T-cell (primary cell): ENCODE measurements at regions not wholly inside any gene's neighbourhood (a gene's known extent, or its start where the extent isn't known, plus 50 kb on each side); places are given as distances from the start of the nearest gene placed in this dataset.

Source experiments
- ATAC-seq, 4 experiments: fragments of 200-7000 bp in 3 of 4; fragments of 150-1000 bp in 1 of 4; cut with Tn5 transposase; replicated peaks in 1 of 4; 1 replicate in 3 of 4; 2 replicates in 1 of 4; pipeline ENCODE4 v1.10.0; 2021; ENCODE audit warnings: moderate library complexity in 3 of 4, mild to moderate bottlenecking in 2 of 4, moderate number of reproducible peaks in 1 of 4
- CTCF ChIA-PET, 2 donors: fragments of 300-600 bp; sonication (Branson Sonifier 250); formaldehyde crosslinking; loops; one replicate each; lab custom pipeline; 2022; ENCODE audit warnings: antibody characterized with exemption in 2 of 2; lab: Charles Lee
- POLR2A ChIA-PET, 2 donors: fragments of 300-600 bp; sonication (Branson Sonifier 250); formaldehyde crosslinking; loops; one replicate each; lab custom pipeline; 2022; ENCODE audit warnings: antibody characterized with exemption in 2 of 2; lab: Charles Lee
- DNase-seq, 35 experiments: peaks; one replicate each; pipeline versions ENCODE4 v3.0.0 to v3.0.0-alpha.2; 2013 to 2023
- H3K27ac ChIP-seq: one replicate; pipeline ENCODE4 v1.5.1; 2013; ENCODE audit warnings: low read length
- H3K27me3 ChIP-seq, 2 experiments: replicated peaks in 1 of 2; 1 replicate in 1 of 2; 2 replicates in 1 of 2; pipeline versions ENCODE4 v1.6.1 to v1.7.0; 2013; ENCODE audit warnings: low read length in 1 of 2, mixed read lengths in 1 of 2; ENCODE audit not compliant: control insufficient read depth in 2 of 2, insufficient read depth in 2 of 2; ENCODE audit errors: extremely low read depth in 1 of 2
- H3K36me3 ChIP-seq, 2 donors: 1 replicate in 1 of 2; 2 replicates in 1 of 2; pipeline versions ENCODE4 v1.6.1 to v1.7.0; 2013; ENCODE audit warnings: low read length in 1 of 2; ENCODE audit not compliant: control insufficient read depth in 2 of 2, insufficient read depth in 1 of 2; ENCODE audit errors: extremely low read depth in 1 of 2
- H3K4me1 ChIP-seq, 2 experiments: 1 replicate in 1 of 2; 2 replicates in 1 of 2; pipeline versions ENCODE4 v1.6.1 to v1.7.0; 2013; ENCODE audit warnings: low read length in 2 of 2, mixed read lengths in 1 of 2; ENCODE audit not compliant: insufficient read depth in 2 of 2, control insufficient read depth in 1 of 2; ENCODE audit errors: extremely low read depth in 1 of 2
- H3K4me3 ChIP-seq, 2 donors: 1 replicate in 1 of 2; 2 replicates in 1 of 2; pipeline versions ENCODE4 v1.5.1 to v1.7.0; 2013; ENCODE audit warnings: mild to moderate bottlenecking in 2 of 2, low read length in 1 of 2, moderate library complexity in 1 of 2; ENCODE audit not compliant: control insufficient read depth in 1 of 2; ENCODE audit errors: extremely low read depth in 1 of 2
- H3K9me3 ChIP-seq: 2 replicates; pipeline ENCODE4 v1.7.0; 2013
- H3K27ac Mint-ChIP-seq, 2 donors: one replicate each; pipeline ENCODE4 v1.8.0; 2020 to 2021; ENCODE audit warnings: mild to moderate bottlenecking in 2 of 2, mixed read lengths in 2 of 2
- H3K27me3 Mint-ChIP-seq, 2 donors: one replicate each; pipeline ENCODE4 v1.8.0; 2021 to 2022; ENCODE audit warnings: mixed read lengths in 2 of 2
- H3K36me3 Mint-ChIP-seq: one replicate; pipeline ENCODE4 v1.8.0; 2021; ENCODE audit warnings: mixed read lengths
- H3K4me1 Mint-ChIP-seq, 3 donors: one replicate each; pipeline ENCODE4 v1.8.0; 2020 to 2022; ENCODE audit warnings: mixed read lengths in 3 of 3, mild to moderate bottlenecking in 1 of 3
- H3K4me3 Mint-ChIP-seq, 3 donors: one replicate each; pipeline ENCODE4 v1.8.0; 2020 to 2022; ENCODE audit warnings: mild to moderate bottlenecking in 3 of 3, mixed read lengths in 3 of 3, moderate library complexity in 3 of 3
- H3K9me3 Mint-ChIP-seq, 3 donors: one replicate each; pipeline ENCODE4 v1.8.0; 2020 to 2022; ENCODE audit warnings: mixed read lengths in 3 of 3
- WGBS: methylation state at CpG from one replicate; pipeline ENCODE4 v1.1.5; 2013; ENCODE audit warnings: missing lambda C conversion rate; ENCODE audit not compliant: insufficient coverage; 5-methylcytosine and 5-hydroxymethylcytosine counted together

- Mint-ChIP-seq H3K27ac (no peak overlapping the region), H3K4me1 (no peaks in the 10 kb centered on the region), H3K4me3 (no peak overlapping the region), H3K36me3 (no peaks in the 10 kb centered on the region), H3K27me3 (no peaks in the 10 kb centered on the region), H3K9me3 (peaks cover 13 to 33% (median 28%) of the 10 kb centered on the region in 3 donors)
- no peak overlapping the region for H3K27ac ChIP-seq
- no peaks in the 10 kb centered on the region for H3K4me1 ChIP-seq
- no peaks in the 10 kb centered on the region for H3K36me3 ChIP-seq
- no peak for ATAC-seq
- H3K9me3 ChIP-seq: peaks cover 4% of the 10 kb centered on the region
- CTCF ChIA-PET: no interaction called here
- WGBS: no CpG with 5 or more reads among the region's 2 CpGs
- no peak overlapping the region for H3K4me3 ChIP-seq
- no peak for DNase-seq
- no peaks in the 10 kb centered on the region for H3K27me3 ChIP-seq
- POLR2A ChIA-PET: no interaction called here
These were observed 1326.3 kb upstream of the CDH6 start for GRCh38 chr5:29867155-29867554.

- ATAC-seq (no peak), DNase-seq (no peak)
- Mint-ChIP-seq H3K27ac (no peak overlapping the region), H3K4me1 (no peaks in the 10 kb centered on the region), H3K4me3 (no peak overlapping the region), H3K27me3 (no peaks in the 10 kb centered on the region), H3K9me3 (peaks cover 13 to 49% (median 32%) of the 10 kb centered on the region in 3 donors), H3K36me3 (no peaks in the 10 kb centered on the region)
- no CpG with 5 or more reads among the region's 2 CpGs for WGBS
- no peaks in the 10 kb centered on the region for H3K27me3 ChIP-seq
- no peak overlapping the region for H3K4me3 ChIP-seq
- H3K27ac ChIP-seq: no peak overlapping the region
- ChIA-PET POLR2A (no interaction called here), CTCF (no interaction called here)
- H3K4me1 ChIP-seq: no peaks in the 10 kb centered on the region
- no peaks in the 10 kb centered on the region for H3K36me3 ChIP-seq
- H3K9me3 ChIP-seq: no peaks in the 10 kb centered on the region
These were observed 1339.7 kb upstream of the CDH6 start for GRCh38 chr5:29853711-29854220.

GRCh38 chr5:29852329-29852728 lies 1341.2 kb upstream of the CDH6 start:
- no peaks in the 10 kb centered on the region for H3K4me1 Mint-ChIP-seq
- H3K27me3 ChIP-seq: no peaks in the 10 kb centered on the region
- POLR2A ChIA-PET: no interaction called here
- ATAC-seq (no peak), DNase-seq (no peak)
- H3K27ac ChIP-seq: no peak overlapping the region
- CTCF ChIA-PET: no interaction called here
- H3K27ac Mint-ChIP-seq: no peak overlapping the region
- no peak overlapping the region for H3K4me3 Mint-ChIP-seq
- 100% methylated on average over 1 of the region's 2 CpGs for WGBS
- no peaks in the 10 kb centered on the region for H3K4me1 ChIP-seq
- peaks cover 11 to 49% (median 35%) of the 10 kb centered on the region in 3 donors for H3K9me3 Mint-ChIP-seq
- H3K4me3 ChIP-seq: no peak overlapping the region
- no peaks in the 10 kb centered on the region for H3K36me3 ChIP-seq
- H3K36me3 Mint-ChIP-seq: no peaks in the 10 kb centered on the region
- H3K27me3 Mint-ChIP-seq: no peaks in the 10 kb centered on the region
- no peaks in the 10 kb centered on the region for H3K9me3 ChIP-seq

GRCh38 chr5:29845206-29845605 lies 1348.3 kb upstream of the CDH6 start:
- DNase-seq (no peak), ATAC-seq (no peak)
- no CpG with 5 or more reads among the region's 3 CpGs for WGBS
- H3K27me3 Mint-ChIP-seq: no peaks in the 10 kb centered on the region
- Histone ChIP-seq H3K4me1 (no peaks in the 10 kb centered on the region), H3K36me3 (no peaks in the 10 kb centered on the region), H3K27ac (no peak overlapping the region), H3K9me3 (peaks cover 4% of the 10 kb centered on the region), H3K27me3 (no peaks in the 10 kb centered on the region), H3K4me3 (no peak overlapping the region)
- peaks cover 4 to 25% (median 21%) of the 10 kb centered on the region in 3 donors for H3K9me3 Mint-ChIP-seq
- no peaks in the 10 kb centered on the region for H3K4me1 Mint-ChIP-seq
- no peak overlapping the region for H3K4me3 Mint-ChIP-seq
- ChIA-PET CTCF (no interaction called here), POLR2A (no interaction called here)
- no peaks in the 10 kb centered on the region for H3K36me3 Mint-ChIP-seq
- no peak overlapping the region for H3K27ac Mint-ChIP-seq

GRCh38 chr5:29833394-29833793 lies 1360.1 kb upstream of the CDH6 start:
- Mint-ChIP-seq H3K27me3 (no peaks in the 10 kb centered on the region), H3K4me1 (no peaks in the 10 kb centered on the region), H3K27ac (no peak overlapping the region), H3K36me3 (no peaks in the 10 kb centered on the region), H3K4me3 (no peak overlapping the region), H3K9me3 (peaks cover 10 to 33% (median 21%) of the 10 kb centered on the region in 3 donors)
- Histone ChIP-seq H3K9me3 (peaks cover 4% of the 10 kb centered on the region), H3K4me1 (no peaks in the 10 kb centered on the region), H3K27me3 (no peaks in the 10 kb centered on the region), H3K4me3 (no peak overlapping the region), H3K36me3 (no peaks in the 10 kb centered on the region), H3K27ac (no peak overlapping the region)
- ChIA-PET CTCF (no interaction called here), POLR2A (no interaction called here)
- no peak for ATAC-seq
- no peak for DNase-seq
- 40% methylated on average over 1 of the region's 2 CpGs for WGBS

- H3K4me3 Mint-ChIP-seq: no peak overlapping the region
- WGBS: 100% methylated on average over 1 of the region's 4 CpGs
- CTCF ChIA-PET: no interaction called here
These were observed 1371.0 kb upstream of the CDH6 start for GRCh38 chr5:29822521-29822920.

More at GRCh38 chr5:29822521-29822920, 1371.0 kb upstream of the CDH6 start:
- ATAC-seq: no peak
- Mint-ChIP-seq H3K27ac (no peak overlapping the region), H3K9me3 (peaks cover 6 to 20% (median 20%) of the 10 kb centered on the region in 3 donors), H3K4me1 (no peaks in the 10 kb centered on the region), H3K36me3 (no peaks in the 10 kb centered on the region), H3K27me3 (no peaks in the 10 kb centered on the region)
- DNase-seq: no peak
- no peaks in the 10 kb centered on the region for H3K27me3 ChIP-seq
- no peaks in the 10 kb centered on the region for H3K4me1 ChIP-seq
- POLR2A ChIA-PET: no interaction called here
- H3K9me3 ChIP-seq: peaks cover 3% of the 10 kb centered on the region
- H3K36me3 ChIP-seq: no peaks in the 10 kb centered on the region
- H3K4me3 ChIP-seq: no peak overlapping the region
- H3K27ac ChIP-seq: no peak overlapping the region
